ENCODE measurements at regions not wholly inside any gene's neighbourhood (a gene's known extent, or its start where the extent isn't known, plus 50 kb on each side); places are given as distances from the start of the nearest gene placed in this dataset.

DNA sequence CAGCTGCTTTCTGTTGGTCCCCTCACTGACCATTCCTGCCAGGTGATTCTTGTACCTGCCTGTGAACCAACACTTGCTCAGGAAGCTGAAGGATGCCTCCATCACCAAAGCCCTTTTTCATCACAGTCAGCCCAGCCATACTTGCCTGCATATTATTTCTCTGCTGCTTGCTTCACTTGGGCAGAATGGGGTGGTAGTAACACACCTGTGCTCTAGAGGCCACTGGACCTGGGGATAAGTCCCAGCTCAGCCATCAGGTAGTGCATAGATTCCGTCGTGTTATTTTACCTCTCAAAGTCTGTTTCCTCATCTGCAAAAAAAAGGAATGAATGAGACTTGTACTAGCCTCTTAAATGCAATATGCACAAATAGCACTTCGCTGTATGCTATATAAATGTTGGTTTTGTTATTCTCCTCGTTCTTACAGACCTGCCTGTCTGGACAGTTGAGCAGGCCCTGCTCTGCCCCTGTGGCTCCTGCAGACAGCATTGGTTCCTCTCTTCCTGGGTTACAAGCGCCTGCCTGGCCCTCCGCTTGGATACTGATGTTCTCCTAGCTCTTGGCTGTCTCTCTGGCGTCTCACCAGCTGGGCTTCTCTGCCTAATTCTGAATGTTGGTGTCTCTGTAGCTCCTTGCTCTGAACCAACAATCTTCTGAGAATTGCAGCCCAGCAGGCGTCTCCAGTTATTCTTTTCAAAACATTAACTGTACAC lies 151.8 kb downstream of the UNC5CL start:
- ChIA-PET POLR2A (no interaction called here), RAD21 (ENCODE audit: low non-redundant PET in 1 of 2, low total read pairs in 2 of 2, uncharacterized antibody in 2 of 2, unreplicated experiment in 2 of 2) (no interaction called here), CTCF (no interaction called here)
- H3K27me3 ChIP-seq (ENCODE audit: insufficient read depth, low read length) = peaks cover 10% of the 10 kb centered on the region; the same call in 1 of the 2 replicates
- no peak overlapping the region for H3K4me2 ChIP-seq (ENCODE audit: low read length)
- no peaks in the 10 kb centered on the region for H3K79me2 ChIP-seq (ENCODE audit: insufficient read depth, low read length)
- no peaks in the 10 kb centered on the region for H4K20me1 ChIP-seq (ENCODE audit: insufficient read depth)
- no peaks in the 10 kb centered on the region for H3K4me1 ChIP-seq (ENCODE audit: control insufficient read depth in 1 of 2, insufficient read depth in 2 of 2, low read length in 2 of 2)
- H3K27ac ChIP-seq (ENCODE audit: low read depth, low read length) = no peak overlapping the region
- no peak overlapping the region for H3K4me3 ChIP-seq (replicated peaks in 1 of 2; ENCODE audit: low read depth in 1 of 2, low read length in 2 of 2)
- no peaks in the 10 kb centered on the region for H3K36me3 ChIP-seq (ENCODE audit: control insufficient read depth in 1 of 2, insufficient read depth in 2 of 2, low read length in 2 of 2)
- no TSS peak for BruUV-seq (replicated peaks)
- intact Hi-C loops (cut with micrococcal nuclease) = no loop called here
- no peak overlapping the region for H2AFZ ChIP-seq (ENCODE audit: low read depth, low read length, poor library complexity, severe bottlenecking)
- ATAC-seq (peak; percentile 58), DNase-seq (ENCODE audit: low read depth, low spot score) (no peak)
- no peak for TF ChIP-seq RAD21 (IDR thresholded peaks at IDR 0.05; ENCODE audit: low read depth)
- TF ChIP-seq, protein P1, sequence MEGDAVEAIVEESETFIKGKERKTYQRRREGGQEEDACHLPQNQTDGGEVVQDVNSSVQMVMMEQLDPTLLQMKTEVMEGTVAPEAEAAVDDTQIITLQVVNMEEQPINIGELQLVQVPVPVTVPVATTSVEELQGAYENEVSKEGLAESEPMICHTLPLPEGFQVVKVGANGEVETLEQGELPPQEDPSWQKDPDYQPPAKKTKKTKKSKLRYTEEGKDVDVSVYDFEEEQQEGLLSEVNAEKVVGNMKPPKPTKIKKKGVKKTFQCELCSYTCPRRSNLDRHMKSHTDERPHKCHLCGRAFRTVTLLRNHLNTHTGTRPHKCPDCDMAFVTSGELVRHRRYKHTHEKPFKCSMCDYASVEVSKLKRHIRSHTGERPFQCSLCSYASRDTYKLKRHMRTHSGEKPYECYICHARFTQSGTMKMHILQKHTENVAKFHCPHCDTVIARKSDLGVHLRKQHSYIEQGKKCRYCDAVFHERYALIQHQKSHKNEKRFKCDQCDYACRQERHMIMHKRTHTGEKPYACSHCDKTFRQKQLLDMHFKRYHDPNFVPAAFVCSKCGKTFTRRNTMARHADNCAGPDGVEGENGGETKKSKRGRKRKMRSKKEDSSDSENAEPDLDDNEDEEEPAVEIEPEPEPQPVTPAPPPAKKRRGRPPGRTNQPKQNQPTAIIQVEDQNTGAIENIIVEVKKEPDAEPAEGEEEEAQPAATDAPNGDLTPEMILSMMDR (IDR thresholded peaks at IDR 0.05 in 2 of 3, conservative IDR thresholded peaks at IDR 0.05 in 1 of 3; ENCODE audit: borderline replicate concordance in 1 of 3, insufficient read depth in 1 of 3, low read depth in 2 of 3, low read length in 2 of 3) = peak in 1 of 3 experiments; percentile 27; a peak in 1 of 6 replicates
- no peak for TF ChIP-seq ELF1 (IDR thresholded peaks at IDR 0.05; ENCODE audit: borderline replicate concordance, low read depth)
- TF ChIP-seq, protein P2, sequence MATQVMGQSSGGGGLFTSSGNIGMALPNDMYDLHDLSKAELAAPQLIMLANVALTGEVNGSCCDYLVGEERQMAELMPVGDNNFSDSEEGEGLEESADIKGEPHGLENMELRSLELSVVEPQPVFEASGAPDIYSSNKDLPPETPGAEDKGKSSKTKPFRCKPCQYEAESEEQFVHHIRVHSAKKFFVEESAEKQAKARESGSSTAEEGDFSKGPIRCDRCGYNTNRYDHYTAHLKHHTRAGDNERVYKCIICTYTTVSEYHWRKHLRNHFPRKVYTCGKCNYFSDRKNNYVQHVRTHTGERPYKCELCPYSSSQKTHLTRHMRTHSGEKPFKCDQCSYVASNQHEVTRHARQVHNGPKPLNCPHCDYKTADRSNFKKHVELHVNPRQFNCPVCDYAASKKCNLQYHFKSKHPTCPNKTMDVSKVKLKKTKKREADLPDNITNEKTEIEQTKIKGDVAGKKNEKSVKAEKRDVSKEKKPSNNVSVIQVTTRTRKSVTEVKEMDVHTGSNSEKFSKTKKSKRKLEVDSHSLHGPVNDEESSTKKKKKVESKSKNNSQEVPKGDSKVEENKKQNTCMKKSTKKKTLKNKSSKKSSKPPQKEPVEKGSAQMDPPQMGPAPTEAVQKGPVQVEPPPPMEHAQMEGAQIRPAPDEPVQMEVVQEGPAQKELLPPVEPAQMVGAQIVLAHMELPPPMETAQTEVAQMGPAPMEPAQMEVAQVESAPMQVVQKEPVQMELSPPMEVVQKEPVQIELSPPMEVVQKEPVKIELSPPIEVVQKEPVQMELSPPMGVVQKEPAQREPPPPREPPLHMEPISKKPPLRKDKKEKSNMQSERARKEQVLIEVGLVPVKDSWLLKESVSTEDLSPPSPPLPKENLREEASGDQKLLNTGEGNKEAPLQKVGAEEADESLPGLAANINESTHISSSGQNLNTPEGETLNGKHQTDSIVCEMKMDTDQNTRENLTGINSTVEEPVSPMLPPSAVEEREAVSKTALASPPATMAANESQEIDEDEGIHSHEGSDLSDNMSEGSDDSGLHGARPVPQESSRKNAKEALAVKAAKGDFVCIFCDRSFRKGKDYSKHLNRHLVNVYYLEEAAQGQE (IDR thresholded peaks at IDR 0.05; ENCODE audit: low read depth) = no peak
- no peak overlapping the region for H3K9ac ChIP-seq (ENCODE audit: low read length)
- no peaks in the 10 kb centered on the region for H3K9me3 ChIP-seq (ENCODE audit: control insufficient read depth in 1 of 2, insufficient read depth in 1 of 2, low read depth in 1 of 2, low read length in 2 of 2)
- no peaks in the 10 kb centered on the region for H3K9me2 ChIP-seq (ENCODE audit: insufficient read depth)

Measured in HCT116 (cell line).